HEK293T (cell line): ENCODE measurements at regions not wholly inside any gene's neighbourhood (a gene's known extent, or its start where the extent isn't known, plus 50 kb on each side); places are given as distances from the start of the nearest gene placed in this dataset.

ENCODE experiments used
- BHLHE40 ChIP-seq: fragments of 450-650 bp; IDR thresholded peaks from 2 replicates; pipeline ENCODE4 v1.6.1; 2016; ENCODE audit warnings: mild to moderate bottlenecking, moderate library complexity, borderline replicate concordance
- CTBP1 ChIP-seq: fragments of 450-650 bp; IDR thresholded peaks from 2 replicates; pipeline ENCODE4 v1.6.1; 2016; ENCODE audit warnings: borderline replicate concordance
- FOXA1 ChIP-seq: fragments of 450-650 bp; IDR thresholded peaks from 2 replicates; pipeline ENCODE4 v1.6.1; 2016; ENCODE audit warnings: mild to moderate bottlenecking
- FOXK2 ChIP-seq: fragments of 450-650 bp; IDR thresholded peaks from 2 replicates; pipeline ENCODE4 v1.6.1; 2016; ENCODE audit warnings: mild to moderate bottlenecking
- L3MBTL2 ChIP-seq: fragments of 450-650 bp; conservative IDR thresholded peaks from 2 replicates; pipeline ENCODE4 v1.6.1; 2016; ENCODE audit warnings: mild to moderate bottlenecking
- SUZ12 ChIP-seq: fragments of 450-650 bp; IDR thresholded peaks from 2 replicates; pipeline ENCODE4 v1.6.1; 2016; ENCODE audit warnings: mild to moderate bottlenecking
- TF ChIP-seq, protein P1 (sequence below): fragments of 450-650 bp; IDR thresholded peaks from 2 replicates; pipeline ENCODE4 v1.6.1; 2016

DNA sequence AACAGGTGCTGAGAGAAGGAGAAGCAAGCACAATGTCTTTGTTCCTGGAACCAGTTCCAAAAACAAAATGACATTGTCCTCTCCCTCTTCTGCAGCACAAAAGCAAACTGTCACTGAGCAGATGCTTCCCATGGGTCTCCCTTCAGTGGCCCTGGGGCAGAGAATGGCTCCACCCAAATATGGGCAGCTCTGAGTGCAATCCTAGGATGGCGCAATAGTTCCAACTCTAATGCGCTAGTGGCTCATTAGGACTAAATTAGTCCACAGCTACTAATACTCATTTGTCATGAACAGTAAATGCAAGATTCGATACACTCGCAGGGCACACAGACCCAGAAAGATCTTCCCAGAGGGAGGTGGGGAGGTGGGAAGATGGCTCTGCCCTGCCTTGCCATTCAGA is 205.2 kb upstream of the CHAC2 start:
- no peak for TF ChIP-seq L3MBTL2
- TF ChIP-seq FOXK2, result no peak
- TF ChIP-seq CTBP1, result no peak
- TF ChIP-seq, protein P1, sequence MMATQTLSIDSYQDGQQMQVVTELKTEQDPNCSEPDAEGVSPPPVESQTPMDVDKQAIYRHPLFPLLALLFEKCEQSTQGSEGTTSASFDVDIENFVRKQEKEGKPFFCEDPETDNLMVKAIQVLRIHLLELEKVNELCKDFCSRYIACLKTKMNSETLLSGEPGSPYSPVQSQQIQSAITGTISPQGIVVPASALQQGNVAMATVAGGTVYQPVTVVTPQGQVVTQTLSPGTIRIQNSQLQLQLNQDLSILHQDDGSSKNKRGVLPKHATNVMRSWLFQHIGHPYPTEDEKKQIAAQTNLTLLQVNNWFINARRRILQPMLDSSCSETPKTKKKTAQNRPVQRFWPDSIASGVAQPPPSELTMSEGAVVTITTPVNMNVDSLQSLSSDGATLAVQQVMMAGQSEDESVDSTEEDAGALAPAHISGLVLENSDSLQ, result no peak
- no peak for TF ChIP-seq SUZ12
- no peak for TF ChIP-seq FOXA1
- TF ChIP-seq BHLHE40, result no peak
